Left colon (tissue), 2 donors: ENCODE measurements at regions not wholly inside any gene's neighbourhood (a gene's known extent, or its start where the extent isn't known, plus 50 kb on each side); places are given as distances from the start of the nearest gene placed in this dataset.

Experiments used
- ATAC-seq: fragments of 200-7000 bp; cut with Tn5 transposase; one replicate; pipeline ENCODE4 v1.9.1; 2020; ENCODE audit warnings: mild to moderate bottlenecking, moderate library complexity
- DNase-seq, 2 donors: peaks; one replicate each; pipeline ENCODE4 v3.0.0-alpha.2; 2020
- intact Hi-C, 2 donors: fragments of 100-400 bp; cut with DNase I in 1 of 2; cut with micrococcal nuclease in 1 of 2; formaldehyde crosslinking; loops; one replicate each; pipeline versions ENCODE4 v1.11.2 to v1.14.0; 2022; cut with DNase I, micrococcal nuclease
- donor health status: DM: no; HTN: no; CAD: no.
- donor health status: DM: yes; HTN: yes; CAD: no.

GRCh38 chr4:174438711-174439110 is 83.6 kb downstream of the HPGD start:
- DNase-seq, result no peak
- ATAC-seq, result no peak
- intact Hi-C loops, result no loop called here

- DNase-seq (no peak), ATAC-seq (no peak)
- intact Hi-C loops, result no loop called here
Measured at GRCh38 chr4:174437749-174438148, 84.5 kb downstream of the HPGD start.

GRCh38 chr4:174437324-174437723 is 85.0 kb downstream of the HPGD start:
- no peak for DNase-seq
- intact Hi-C loops, result no loop called here
- no peak for ATAC-seq

- intact Hi-C loops, result no loop called here
- ATAC-seq, result no peak
- no peak for DNase-seq
Measured at GRCh38 chr4:174436377-174436776, 85.9 kb downstream of the HPGD start.

GRCh38 chr4:174435974-174436373 is 86.3 kb downstream of the HPGD start:
- DNase-seq (no peak), ATAC-seq (no peak)
- intact Hi-C loops, result no loop called here

- no peak for DNase-seq
- no peak for ATAC-seq
- intact Hi-C loops, result no loop called here
Measured at GRCh38 chr4:174434455-174434854, 87.8 kb downstream of the HPGD start.

- ATAC-seq, result no peak
- intact Hi-C loops, result no loop called here
- no peak for DNase-seq
Measured at GRCh38 chr4:174430576-174430975, 91.7 kb downstream of the HPGD start.

GRCh38 chr4:174429701-174430410 is 92.4 kb downstream of the HPGD start:
- intact Hi-C loops, result no loop called here
- ATAC-seq (no peak), DNase-seq (no peak)

GRCh38 chr4:174427571-174428140 is 94.6 kb downstream of the HPGD start:
- ATAC-seq, result no peak
- intact Hi-C loops, result no loop called here

GRCh38 chr4:174425669-174426068 is 96.6 kb downstream of the HPGD start:
- no peak for ATAC-seq
- intact Hi-C loops, result no loop called here

More at GRCh38 chr4:174427571-174428140, 94.6 kb downstream of the HPGD start:
- DNase-seq, result no peak

GRCh38 chr4:174423257-174423944 is 98.9 kb downstream of the HPGD start:
- intact Hi-C loops, result no loop called here
- ATAC-seq, result peak; percentile 34
- DNase-seq, result peak in 1 of 2 donors; percentile 10

More at GRCh38 chr4:174425669-174426068, 96.6 kb downstream of the HPGD start:
- DNase-seq, result no peak

- DNase-seq (no peak), ATAC-seq (no peak)
- intact Hi-C loops, result no loop called here
Measured at GRCh38 chr4:174422893-174423256, 99.4 kb downstream of the HPGD start.

GRCh38 chr4:174420316-174420715 is 102.0 kb downstream of the HPGD start:
- intact Hi-C loops, result no loop called here
- no peak for DNase-seq
- no peak for ATAC-seq

GRCh38 chr4:174418640-174419212 is 103.6 kb downstream of the HPGD start:
- ATAC-seq (no peak), DNase-seq (no peak)
- intact Hi-C loops, result no loop called here

- intact Hi-C loops, result no loop called here
- DNase-seq (peak; percentile 11 to 47), ATAC-seq (peak; percentile 100)
Measured at GRCh38 chr4:174408841-174409552, 113.3 kb downstream of the HPGD start.

GRCh38 chr4:174406383-174406782 is 115.9 kb downstream of the HPGD start:
- intact Hi-C loops, result no loop called here
- no peak for ATAC-seq
- no peak for DNase-seq

- intact Hi-C loops, result no loop called here
- DNase-seq (no peak), ATAC-seq (no peak)
Measured at GRCh38 chr4:174405923-174406322, 116.4 kb downstream of the HPGD start.

GRCh38 chr4:174404677-174405076 is 117.6 kb downstream of the HPGD start:
- DNase-seq, result no peak
- intact Hi-C loops, result no loop called here
- no peak for ATAC-seq

GRCh38 chr4:174403177-174403543 is 119.1 kb downstream of the HPGD start:
- intact Hi-C loops, result no loop called here
- ATAC-seq (no peak), DNase-seq (no peak)
